ENCODE measurements at regions not wholly inside any gene's neighbourhood (a gene's known extent, or its start where the extent isn't known, plus 50 kb on each side); places are given as distances from the start of the nearest gene placed in this dataset.

DNA sequence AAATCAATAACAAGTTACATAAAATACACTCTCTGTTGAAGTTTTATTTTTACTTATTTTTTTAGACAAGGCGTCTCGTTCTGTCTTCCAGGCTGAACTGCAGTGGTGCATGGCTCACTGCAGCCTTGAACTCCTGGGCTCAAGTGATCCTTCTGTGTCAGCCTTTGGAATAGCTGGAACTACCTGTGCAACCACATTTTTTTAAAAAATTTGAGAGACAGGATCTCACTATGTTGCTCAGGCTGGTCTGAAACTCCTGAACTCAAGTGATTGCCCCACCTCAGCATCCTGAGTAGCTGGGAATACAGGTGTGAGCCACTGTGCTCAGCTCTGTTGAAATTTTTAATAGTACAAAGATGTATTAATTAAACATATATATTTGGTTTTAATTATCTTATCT is 614.3 kb upstream of the ARRDC4 start:
- H3K4me3 Mint-ChIP-seq, result no peak overlapping the region
- DNase-seq (no peak), ATAC-seq (no peak)
- no peak overlapping the region for H3K27ac Mint-ChIP-seq
- H3K36me3 Mint-ChIP-seq (ENCODE audit: low read depth), result no peaks in the 10 kb centered on the region
- H3K27me3 Mint-ChIP-seq, result no peaks in the 10 kb centered on the region
- no peaks in the 10 kb centered on the region for H3K4me1 Mint-ChIP-seq
- no peaks in the 10 kb centered on the region for H3K9me3 ChIP-seq (ENCODE audit: control insufficient read depth, low read length, poor library complexity, severe bottlenecking)

DNA sequence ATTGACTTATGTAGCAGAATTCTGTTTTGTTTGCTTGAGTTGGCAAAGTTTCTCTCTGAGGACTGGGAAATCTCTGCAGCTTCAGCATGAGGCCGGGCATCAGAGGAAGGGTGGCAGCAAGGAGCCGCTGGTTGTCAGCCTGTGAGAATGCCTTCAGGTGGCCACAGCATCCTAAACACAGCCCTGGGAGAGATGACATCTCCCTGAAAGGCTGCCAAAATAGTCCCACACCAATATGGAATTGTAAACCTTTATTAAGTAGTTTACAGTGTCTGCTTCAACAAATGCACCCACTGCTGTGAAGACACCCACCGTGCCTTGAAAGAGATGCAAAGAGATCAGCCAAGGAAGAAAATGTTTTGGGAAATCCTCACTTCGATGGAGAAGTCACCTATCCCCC is 609.7 kb upstream of the ARRDC4 start:
- no peak overlapping the region for H3K27ac Mint-ChIP-seq

DNA sequence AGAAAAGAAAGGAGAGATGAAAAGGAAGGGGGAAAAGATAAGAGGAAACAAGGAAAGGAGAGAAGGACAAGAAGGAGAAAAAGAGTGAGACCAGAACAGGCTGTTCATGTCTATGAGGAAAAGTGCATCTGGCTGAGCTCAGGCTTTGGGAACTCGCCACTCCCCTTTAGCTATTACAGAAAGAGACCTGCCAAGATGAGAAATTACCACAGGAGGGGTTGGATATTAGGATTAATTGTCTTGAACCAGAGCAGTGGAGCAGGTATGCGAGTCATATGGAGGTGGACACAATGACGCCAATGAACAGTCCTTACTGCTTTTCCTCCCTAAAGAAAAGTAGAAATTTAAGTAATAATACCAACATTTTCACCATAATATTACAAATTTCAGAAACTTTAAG is 577.0 kb upstream of the ARRDC4 start:
- no peak overlapping the region for H3K4me3 Mint-ChIP-seq
- H3K36me3 Mint-ChIP-seq (ENCODE audit: low read depth), result no peaks in the 10 kb centered on the region
- no peaks in the 10 kb centered on the region for H3K4me1 Mint-ChIP-seq
- H3K27me3 Mint-ChIP-seq, result no peaks in the 10 kb centered on the region
- no peak for DNase-seq
- H3K27ac Mint-ChIP-seq, result no peak overlapping the region
- H3K9me3 ChIP-seq (ENCODE audit: control insufficient read depth, low read length, poor library complexity, severe bottlenecking), result no peaks in the 10 kb centered on the region
- ATAC-seq, result no peak

More for the DNA sequence above, 609.7 kb upstream of the ARRDC4 start:
- Mint-ChIP-seq H3K36me3 (ENCODE audit: low read depth) (no peaks in the 10 kb centered on the region), H3K4me1 (no peaks in the 10 kb centered on the region), H3K27me3 (no peaks in the 10 kb centered on the region), H3K4me3 (no peak overlapping the region)
- no peaks in the 10 kb centered on the region for H3K9me3 ChIP-seq (ENCODE audit: control insufficient read depth, low read length, poor library complexity, severe bottlenecking)
- ATAC-seq (no peak), DNase-seq (no peak)

DNA sequence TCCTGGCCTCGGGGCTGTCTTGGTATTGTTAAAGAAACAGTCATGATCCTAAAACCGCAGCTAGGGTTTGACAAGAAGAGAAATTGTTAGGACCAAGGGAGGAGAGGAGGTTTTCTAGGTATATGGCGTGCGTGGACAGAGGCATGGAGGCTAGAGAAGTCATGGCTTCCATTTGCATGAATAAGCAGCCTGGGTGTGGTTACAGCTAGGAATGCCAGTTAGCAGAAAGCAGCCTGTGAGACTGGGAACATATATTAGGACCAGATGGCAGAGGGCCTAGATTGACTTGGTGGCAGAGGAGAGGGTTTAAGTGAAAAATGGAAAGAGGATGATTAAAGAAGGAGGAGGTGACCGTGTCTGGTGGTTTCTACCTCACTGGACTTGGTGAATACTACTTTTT is 573.6 kb upstream of the ARRDC4 start:
- no peak overlapping the region for H3K27ac Mint-ChIP-seq
- DNase-seq, result no peak
- no peaks in the 10 kb centered on the region for H3K27me3 Mint-ChIP-seq
- no peak for ATAC-seq
- no peak overlapping the region for H3K4me3 Mint-ChIP-seq
- H3K9me3 ChIP-seq (ENCODE audit: control insufficient read depth, low read length, poor library complexity, severe bottlenecking), result no peaks in the 10 kb centered on the region
- no peaks in the 10 kb centered on the region for H3K4me1 Mint-ChIP-seq
- H3K36me3 Mint-ChIP-seq (ENCODE audit: low read depth), result no peaks in the 10 kb centered on the region

DNA sequence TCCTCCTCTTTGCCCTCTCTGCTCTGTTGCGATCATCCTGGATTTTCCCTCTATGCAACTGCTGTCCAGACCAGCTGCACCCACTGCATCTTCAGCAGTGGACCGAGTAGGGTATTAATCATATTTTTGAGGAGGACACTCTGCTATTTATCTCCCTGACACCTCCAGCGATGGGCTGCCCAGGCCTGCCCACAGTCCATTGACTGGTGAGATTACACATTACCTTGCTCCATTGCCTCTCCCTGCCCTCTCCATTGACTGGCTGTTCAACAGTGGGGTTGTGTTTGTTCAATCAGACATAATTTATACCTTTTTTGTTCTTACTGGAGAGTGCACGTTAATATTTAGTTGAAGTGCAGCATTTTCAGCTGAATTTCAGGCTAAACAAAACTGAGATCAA is 559.3 kb upstream of the ARRDC4 start:
- ATAC-seq (no peak), DNase-seq (no peak)
- Mint-ChIP-seq H3K36me3 (ENCODE audit: low read depth) (no peaks in the 10 kb centered on the region), H3K4me3 (no peak overlapping the region), H3K27ac (no peak overlapping the region), H3K4me1 (no peaks in the 10 kb centered on the region), H3K27me3 (no peaks in the 10 kb centered on the region)
- peaks cover 2% of the 10 kb centered on the region for H3K9me3 ChIP-seq (ENCODE audit: control insufficient read depth, low read length, poor library complexity, severe bottlenecking)

DNA sequence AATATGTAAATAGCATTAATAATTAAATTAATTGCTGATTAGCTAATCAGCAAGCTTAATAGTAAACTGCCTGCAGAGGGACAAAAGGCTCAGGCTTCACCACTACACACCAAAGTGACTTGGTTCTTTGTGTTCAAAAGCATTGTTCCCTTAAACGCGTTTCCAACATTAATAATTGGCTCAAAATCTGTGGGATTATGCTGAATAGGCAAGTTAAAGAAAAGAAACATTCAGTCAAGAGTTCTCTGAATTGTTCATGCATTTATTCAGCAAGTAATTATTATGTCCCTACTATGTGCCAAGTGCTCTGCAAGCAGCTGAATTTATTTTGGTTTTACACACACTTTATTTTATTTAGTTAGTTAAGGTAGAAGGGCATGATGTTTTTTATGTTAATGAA is 558.5 kb upstream of the ARRDC4 start:
- DNase-seq (no peak), ATAC-seq (no peak)
- Mint-ChIP-seq H3K27me3 (no peaks in the 10 kb centered on the region), H3K4me3 (no peak overlapping the region), H3K27ac (no peak overlapping the region), H3K4me1 (no peaks in the 10 kb centered on the region), H3K36me3 (ENCODE audit: low read depth) (no peaks in the 10 kb centered on the region)
- H3K9me3 ChIP-seq (ENCODE audit: control insufficient read depth, low read length, poor library complexity, severe bottlenecking), result peaks cover 2% of the 10 kb centered on the region

DNA sequence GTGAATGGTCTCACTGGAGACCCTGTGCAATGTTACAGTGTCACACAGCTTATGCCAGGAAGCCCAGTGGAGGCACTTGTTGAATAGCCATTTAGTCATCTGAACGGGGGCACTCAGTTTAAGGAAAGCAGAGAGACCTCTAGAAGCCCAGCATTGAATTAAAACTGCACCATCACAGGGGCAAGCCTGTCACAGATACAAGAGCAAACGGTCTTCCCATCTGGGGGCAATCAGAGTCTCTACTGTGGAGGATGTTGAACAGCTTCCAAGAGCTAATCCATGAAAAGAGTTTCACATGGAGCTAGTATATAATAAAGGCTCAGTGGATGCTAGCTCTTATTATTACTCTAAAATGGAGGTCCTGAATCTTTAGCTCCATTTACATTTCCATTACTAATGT is 553.7 kb upstream of the ARRDC4 start:
- H3K9me3 ChIP-seq (ENCODE audit: control insufficient read depth, low read length, poor library complexity, severe bottlenecking), result peaks cover 2% of the 10 kb centered on the region
- Mint-ChIP-seq H3K36me3 (ENCODE audit: low read depth) (no peaks in the 10 kb centered on the region), H3K4me1 (no peaks in the 10 kb centered on the region), H3K27ac (no peak overlapping the region), H3K27me3 (no peaks in the 10 kb centered on the region), H3K4me3 (no peak overlapping the region)
- DNase-seq, result no peak
- ATAC-seq, result no peak

DNA sequence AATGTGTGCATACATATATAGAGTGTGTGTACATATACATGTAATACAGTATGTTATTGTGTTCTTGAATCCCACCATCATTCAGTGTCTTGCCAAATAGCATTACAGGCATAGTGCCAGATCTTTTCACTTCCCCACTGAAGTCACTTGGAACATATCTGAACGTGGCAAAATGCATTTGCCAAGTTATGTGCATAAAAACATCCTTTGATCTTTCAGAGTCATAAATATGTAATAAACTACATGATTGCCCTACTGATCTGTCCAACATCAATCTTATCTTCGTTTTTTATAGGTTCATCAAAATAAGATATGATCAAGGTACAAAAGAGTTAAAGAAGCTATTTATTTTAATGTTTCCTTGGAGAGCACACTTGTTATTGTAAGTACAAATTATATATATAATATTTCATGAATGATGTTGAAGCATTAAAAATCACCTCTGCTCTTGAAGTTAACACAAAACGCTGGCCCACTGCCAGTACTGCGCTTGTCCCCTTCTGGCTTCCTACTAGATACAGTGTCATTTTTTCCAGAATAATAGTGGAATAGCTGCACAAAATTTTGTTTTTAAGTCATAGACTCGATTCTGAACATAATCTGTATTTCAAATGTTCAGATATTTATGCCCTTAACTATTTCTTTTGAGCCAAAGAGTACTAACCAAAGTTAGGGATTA is 549.5 kb upstream of the ARRDC4 start:
- ATAC-seq (no peak), DNase-seq (no peak)
- Mint-ChIP-seq H3K27me3 (no peaks in the 10 kb centered on the region), H3K36me3 (ENCODE audit: low read depth) (no peaks in the 10 kb centered on the region), H3K4me1 (no peaks in the 10 kb centered on the region), H3K27ac (no peak overlapping the region), H3K4me3 (no peak overlapping the region)
- no peaks in the 10 kb centered on the region for H3K9me3 ChIP-seq (ENCODE audit: control insufficient read depth, low read length, poor library complexity, severe bottlenecking)

DNA sequence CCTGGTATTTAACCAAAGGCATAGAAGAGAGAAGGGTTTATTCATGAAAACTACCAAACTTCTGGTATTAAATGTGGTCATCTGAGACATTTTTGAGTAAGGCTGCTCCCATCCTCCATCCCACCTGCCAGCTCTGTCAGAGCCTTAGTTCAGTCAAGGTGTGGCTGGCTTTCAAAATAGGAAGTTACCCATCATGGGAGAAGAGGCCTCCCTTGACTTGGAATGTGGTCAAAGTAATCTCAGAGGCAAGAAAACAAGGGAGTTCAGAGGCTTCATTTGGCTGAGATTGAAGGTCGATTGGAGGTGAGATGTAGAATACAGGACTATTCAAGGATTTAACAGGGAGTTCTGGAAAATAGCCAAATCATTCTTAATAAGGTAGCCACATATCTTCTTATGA is 540.4 kb upstream of the ARRDC4 start:
- Mint-ChIP-seq H3K36me3 (ENCODE audit: low read depth) (no peaks in the 10 kb centered on the region), H3K4me1 (no peaks in the 10 kb centered on the region), H3K27me3 (no peaks in the 10 kb centered on the region), H3K27ac (no peak overlapping the region), H3K4me3 (no peak overlapping the region)
- DNase-seq (no peak), ATAC-seq (no peak)
- no peaks in the 10 kb centered on the region for H3K9me3 ChIP-seq (ENCODE audit: control insufficient read depth, low read length, poor library complexity, severe bottlenecking)

DNA sequence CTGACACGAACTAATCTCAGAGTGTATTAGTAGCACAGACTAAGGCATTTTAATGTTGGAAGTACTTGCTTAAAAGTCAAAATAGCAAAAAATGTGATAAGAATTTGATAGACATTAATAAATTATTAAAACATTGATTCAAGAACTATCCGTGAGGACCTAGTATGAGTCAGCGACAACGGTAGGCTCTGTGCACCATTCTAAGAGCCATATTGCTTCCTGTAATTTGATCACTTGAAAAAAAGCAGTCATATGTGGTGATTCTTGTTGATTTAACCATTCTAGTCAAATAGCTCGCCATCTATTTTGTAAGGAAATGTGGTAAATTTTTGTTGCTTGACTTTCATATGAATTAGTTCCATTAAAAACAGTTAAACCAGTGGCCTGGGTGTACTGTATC is 534.9 kb upstream of the ARRDC4 start:
- Mint-ChIP-seq H3K4me3 (no peak overlapping the region), H3K4me1 (no peaks in the 10 kb centered on the region), H3K27me3 (no peaks in the 10 kb centered on the region), H3K27ac (no peak overlapping the region), H3K36me3 (ENCODE audit: low read depth) (no peaks in the 10 kb centered on the region)
- ATAC-seq (no peak), DNase-seq (no peak)
- H3K9me3 ChIP-seq (ENCODE audit: control insufficient read depth, low read length, poor library complexity, severe bottlenecking), result no peaks in the 10 kb centered on the region

DNA sequence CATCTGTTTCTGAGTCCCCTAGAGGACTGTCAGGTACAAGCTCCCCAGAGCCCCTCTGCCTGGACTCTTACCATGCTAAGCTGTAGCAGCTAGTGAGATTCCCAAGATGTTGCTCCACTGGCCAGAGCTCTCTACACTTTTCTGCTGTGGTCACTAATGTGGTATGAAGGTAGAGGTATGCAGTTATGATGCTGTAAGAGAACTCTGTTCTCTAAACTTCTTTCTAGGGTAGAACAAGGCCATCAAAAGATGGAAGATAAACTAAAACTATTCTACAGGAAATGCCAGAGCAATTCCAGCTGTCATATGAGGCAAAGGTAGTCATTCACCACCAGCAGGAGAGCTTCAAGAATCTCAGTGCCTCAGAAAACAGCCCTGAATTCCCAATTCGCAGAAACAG is 517.4 kb upstream of the ARRDC4 start:
- ATAC-seq (no peak), DNase-seq (no peak)
- H3K27me3 Mint-ChIP-seq, result no peaks in the 10 kb centered on the region
- H3K27ac Mint-ChIP-seq, result no peak overlapping the region
- H3K9me3 ChIP-seq (ENCODE audit: control insufficient read depth, low read length, poor library complexity, severe bottlenecking), result no peaks in the 10 kb centered on the region
- H3K36me3 Mint-ChIP-seq (ENCODE audit: low read depth), result no peaks in the 10 kb centered on the region
- no peaks in the 10 kb centered on the region for H3K4me1 Mint-ChIP-seq
- H3K4me3 Mint-ChIP-seq, result no peak overlapping the region

DNA sequence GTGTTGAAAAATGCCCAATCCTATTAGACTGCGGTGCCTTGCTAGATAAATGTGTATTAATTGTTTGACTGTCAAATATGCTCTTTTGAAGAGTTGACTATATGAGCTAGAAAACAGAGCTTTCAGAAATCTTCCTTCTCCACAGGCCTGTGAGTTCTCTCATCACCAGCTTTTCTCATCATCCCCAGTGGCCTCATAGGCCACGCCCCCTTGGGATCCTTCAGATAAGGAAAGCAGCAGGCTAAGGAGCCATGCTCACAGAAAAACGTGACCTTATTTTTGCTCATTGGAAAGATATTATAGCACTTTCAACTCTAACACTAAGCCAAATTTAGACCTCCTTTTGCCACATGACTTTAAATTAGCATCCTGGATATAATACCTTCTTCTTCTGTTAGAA is 514.4 kb upstream of the ARRDC4 start:
- Mint-ChIP-seq H3K4me1 (no peaks in the 10 kb centered on the region), H3K27ac (no peak overlapping the region), H3K36me3 (ENCODE audit: low read depth) (no peaks in the 10 kb centered on the region), H3K4me3 (no peak overlapping the region), H3K27me3 (no peaks in the 10 kb centered on the region)
- H3K9me3 ChIP-seq (ENCODE audit: control insufficient read depth, low read length, poor library complexity, severe bottlenecking), result no peaks in the 10 kb centered on the region
- ATAC-seq (no peak), DNase-seq (no peak)

DNA sequence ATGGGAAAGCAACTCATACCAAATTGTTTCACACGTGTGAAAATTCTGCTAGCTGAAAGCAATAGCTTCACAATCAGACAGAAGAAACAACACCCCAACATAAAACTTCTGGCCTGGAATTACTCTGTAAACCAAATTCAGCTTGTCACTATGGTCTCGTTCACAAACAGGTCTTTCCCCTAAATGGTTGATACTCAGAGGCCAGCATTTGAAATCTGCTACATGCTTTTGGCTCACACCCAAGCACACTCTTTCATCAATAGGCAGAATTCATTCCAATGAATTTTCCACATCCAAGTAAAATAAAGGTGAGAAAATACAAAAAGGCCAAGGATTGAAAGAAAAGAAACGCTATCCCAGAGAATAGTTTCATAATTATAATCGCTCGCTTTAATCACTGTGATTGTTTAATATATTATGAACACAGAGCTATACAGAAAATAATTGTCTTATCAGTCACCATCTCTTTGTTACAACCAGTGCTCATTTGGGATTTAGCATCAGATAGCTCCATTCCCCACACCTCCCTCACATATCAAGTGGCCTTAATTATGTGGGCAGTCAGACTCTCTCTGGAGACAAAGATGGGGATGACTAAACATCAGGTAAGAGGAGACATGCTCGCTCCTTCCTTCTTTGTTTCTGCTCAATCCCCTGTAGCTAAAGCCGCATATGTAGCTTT is 503.8 kb upstream of the ARRDC4 start:
- Mint-ChIP-seq H3K4me3 (no peak overlapping the region), H3K27me3 (no peaks in the 10 kb centered on the region), H3K27ac (no peak overlapping the region), H3K4me1 (no peaks in the 10 kb centered on the region), H3K36me3 (ENCODE audit: low read depth) (no peaks in the 10 kb centered on the region)
- DNase-seq (no peak), ATAC-seq (no peak)
- H3K9me3 ChIP-seq (ENCODE audit: control insufficient read depth, low read length, poor library complexity, severe bottlenecking), result peaks cover 3% of the 10 kb centered on the region

DNA sequence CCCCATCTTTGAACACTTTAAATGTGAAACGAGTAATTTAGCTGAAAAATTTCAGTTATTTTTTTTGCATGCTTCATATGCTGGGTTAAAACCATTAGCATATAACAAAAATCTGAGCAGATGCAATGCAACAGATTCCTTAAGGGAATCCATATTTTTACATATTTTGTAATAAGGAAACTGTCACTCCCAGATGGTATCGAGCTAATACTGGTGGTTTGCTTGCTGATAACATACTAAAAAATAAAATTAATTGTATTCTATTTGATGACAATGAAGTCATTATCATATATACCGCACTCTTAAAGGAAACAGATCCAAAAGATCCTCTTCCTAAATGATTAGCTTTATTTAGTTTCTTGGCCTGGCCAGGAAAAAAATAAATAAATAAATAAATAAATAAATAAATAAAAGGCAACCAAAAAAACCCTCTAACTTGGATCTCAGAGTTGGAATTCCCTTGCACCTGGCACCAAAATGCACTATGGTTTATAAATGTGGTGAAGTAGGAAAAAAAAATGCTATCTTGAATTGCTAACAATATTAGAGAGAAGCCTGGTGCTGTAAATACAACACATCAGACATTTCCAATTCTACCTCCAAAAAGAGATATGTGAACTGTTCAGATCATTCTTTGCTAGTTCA is 503.2 kb upstream of the ARRDC4 start:
- ATAC-seq (no peak), DNase-seq (no peak)
- no peak overlapping the region for H3K4me3 Mint-ChIP-seq
- H3K27ac Mint-ChIP-seq, result no peak overlapping the region
- H3K9me3 ChIP-seq (ENCODE audit: control insufficient read depth, low read length, poor library complexity, severe bottlenecking), result peaks cover 3% of the 10 kb centered on the region
- no peaks in the 10 kb centered on the region for H3K36me3 Mint-ChIP-seq (ENCODE audit: low read depth)
- no peaks in the 10 kb centered on the region for H3K4me1 Mint-ChIP-seq
- H3K27me3 Mint-ChIP-seq, result no peaks in the 10 kb centered on the region
